Type B pancreatic cell (in vitro differentiated cells): ENCODE measurements at regions not wholly inside any gene's neighbourhood (a gene's known extent, or its start where the extent isn't known, plus 50 kb on each side); places are given as distances from the start of the nearest gene placed in this dataset.

Experiments
- DNase-seq: peaks from one replicate; pipeline ENCODE4 v3.0.0; 2021; ENCODE audit warnings: mixed read lengths; ENCODE audit not compliant: unreplicated experiment; ENCODE audit errors: extremely low spot score
- H3K27ac Mint-ChIP-seq: 2 replicates; pipeline ENCODE4 v1.8.0; 2021; ENCODE audit warnings: mild to moderate bottlenecking, mixed read lengths
- H3K27me3 Mint-ChIP-seq: 2 replicates; pipeline ENCODE4 v1.8.0; 2021; ENCODE audit warnings: mixed read lengths
- H3K36me3 Mint-ChIP-seq: 2 replicates; pipeline ENCODE4 v1.8.0; 2021; ENCODE audit warnings: mixed read lengths
- H3K4me1 Mint-ChIP-seq: one replicate; pipeline ENCODE4 v1.8.0; 2021; ENCODE audit warnings: mixed read lengths; ENCODE audit not compliant: unreplicated experiment
- H3K4me3 Mint-ChIP-seq: 2 replicates; pipeline ENCODE4 v1.8.0; 2021; ENCODE audit warnings: mild to moderate bottlenecking, mixed read lengths
- H3K9me3 Mint-ChIP-seq: 2 replicates; pipeline ENCODE4 v1.8.0; 2021; ENCODE audit warnings: mixed read lengths
- CTCF ChIP-seq: fragments of 200-600 bp; sonication (generic); conservative IDR thresholded peaks from 2 replicates; pipeline ENCODE4 v1.5.0; 2021; ENCODE audit warnings: antibody characterized with exemption, mild to moderate bottlenecking

- no peaks in the 10 kb centered on the region for H3K36me3 Mint-ChIP-seq
- TF ChIP-seq CTCF: no peak
- H3K27ac Mint-ChIP-seq: no peak overlapping the region
- H3K27me3 Mint-ChIP-seq: no peaks in the 10 kb centered on the region
- no peaks in the 10 kb centered on the region for H3K4me1 Mint-ChIP-seq
- DNase-seq: no peak
- no peaks in the 10 kb centered on the region for H3K9me3 Mint-ChIP-seq
- no peak overlapping the region for H3K4me3 Mint-ChIP-seq
These were observed 168.2 kb upstream of the PPARGC1A start for GRCh38 chr4:24057915-24058559.

GRCh38 chr4:24056289-24056688, 166.4 kb upstream of the PPARGC1A start:
- H3K4me3 Mint-ChIP-seq: no peak overlapping the region
- no peaks in the 10 kb centered on the region for H3K9me3 Mint-ChIP-seq
- H3K27ac Mint-ChIP-seq: no peak overlapping the region
- no peaks in the 10 kb centered on the region for H3K4me1 Mint-ChIP-seq
- TF ChIP-seq CTCF: no peak
- no peaks in the 10 kb centered on the region for H3K36me3 Mint-ChIP-seq
- DNase-seq: no peak
- H3K27me3 Mint-ChIP-seq: no peaks in the 10 kb centered on the region

GRCh38 chr4:24055623-24056022, 165.8 kb upstream of the PPARGC1A start:
- no peaks in the 10 kb centered on the region for H3K9me3 Mint-ChIP-seq

GRCh38 chr4:24054910-24055309, 165.1 kb upstream of the PPARGC1A start:
- Mint-ChIP-seq H3K4me1 (no peaks in the 10 kb centered on the region), H3K9me3 (no peaks in the 10 kb centered on the region), H3K4me3 (no peak overlapping the region), H3K27me3 (no peaks in the 10 kb centered on the region), H3K27ac (no peak overlapping the region), H3K36me3 (no peaks in the 10 kb centered on the region)
- DNase-seq: no peak
- no peak for TF ChIP-seq CTCF

More at GRCh38 chr4:24055623-24056022, 165.8 kb upstream of the PPARGC1A start:
- no peak for DNase-seq
- no peak overlapping the region for H3K4me3 Mint-ChIP-seq
- no peaks in the 10 kb centered on the region for H3K27me3 Mint-ChIP-seq
- TF ChIP-seq CTCF: no peak
- H3K4me1 Mint-ChIP-seq: no peaks in the 10 kb centered on the region
- H3K36me3 Mint-ChIP-seq: no peaks in the 10 kb centered on the region
- H3K27ac Mint-ChIP-seq: no peak overlapping the region

- H3K27me3 Mint-ChIP-seq: no peaks in the 10 kb centered on the region
- no peak overlapping the region for H3K27ac Mint-ChIP-seq
- no peak for DNase-seq
- H3K4me3 Mint-ChIP-seq: no peak overlapping the region
- H3K9me3 Mint-ChIP-seq: no peaks in the 10 kb centered on the region
- H3K36me3 Mint-ChIP-seq: no peaks in the 10 kb centered on the region
- H3K4me1 Mint-ChIP-seq: no peaks in the 10 kb centered on the region
- no peak for TF ChIP-seq CTCF
These were observed 164.1 kb upstream of the PPARGC1A start for GRCh38 chr4:24053934-24054333.
